DMS114 treated with DMSO at 0.1 percent for 48 hours (cell line): ENCODE measurements at regions not wholly inside any gene's neighbourhood (a gene's known extent, or its start where the extent isn't known, plus 50 kb on each side); places are given as distances from the start of the nearest gene placed in this dataset.

Experiments used
- DNase-seq: peaks from one replicate; lab custom pipeline; 2025; ENCODE audit not compliant: unreplicated experiment; lab: John Stamatoyannopoulos, UW

DNA sequence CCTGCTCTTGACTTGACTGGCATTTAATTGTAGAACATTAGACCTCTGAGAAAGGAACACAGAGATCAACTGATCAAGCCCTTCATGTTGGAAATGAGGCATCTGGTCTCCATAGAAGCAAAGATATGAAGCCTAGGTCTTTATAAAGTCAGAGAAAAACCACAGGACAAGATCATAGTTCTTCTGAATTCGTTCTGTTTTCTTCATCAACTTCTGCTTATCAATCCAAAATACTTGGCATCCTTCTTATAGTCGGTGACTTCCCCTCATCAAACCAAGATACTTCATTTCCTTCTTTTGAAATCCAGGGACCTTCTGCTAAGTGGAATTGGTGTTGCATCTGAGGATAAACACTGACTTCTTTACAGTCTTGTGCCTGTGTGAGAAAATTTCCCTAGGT, 77.1 kb upstream of the PRKCQ start:
- DNase-seq = no peak

- DNase-seq = no peak
Observed at GRCh38 chr10:6654571-6654970, 74.5 kb upstream of the PRKCQ start.

GRCh38 chr10:6650586-6650985, 70.5 kb upstream of the PRKCQ start:
- DNase-seq = no peak

- no peak for DNase-seq
Observed at GRCh38 chr10:6649903-6650302, 69.8 kb upstream of the PRKCQ start.

DNA sequence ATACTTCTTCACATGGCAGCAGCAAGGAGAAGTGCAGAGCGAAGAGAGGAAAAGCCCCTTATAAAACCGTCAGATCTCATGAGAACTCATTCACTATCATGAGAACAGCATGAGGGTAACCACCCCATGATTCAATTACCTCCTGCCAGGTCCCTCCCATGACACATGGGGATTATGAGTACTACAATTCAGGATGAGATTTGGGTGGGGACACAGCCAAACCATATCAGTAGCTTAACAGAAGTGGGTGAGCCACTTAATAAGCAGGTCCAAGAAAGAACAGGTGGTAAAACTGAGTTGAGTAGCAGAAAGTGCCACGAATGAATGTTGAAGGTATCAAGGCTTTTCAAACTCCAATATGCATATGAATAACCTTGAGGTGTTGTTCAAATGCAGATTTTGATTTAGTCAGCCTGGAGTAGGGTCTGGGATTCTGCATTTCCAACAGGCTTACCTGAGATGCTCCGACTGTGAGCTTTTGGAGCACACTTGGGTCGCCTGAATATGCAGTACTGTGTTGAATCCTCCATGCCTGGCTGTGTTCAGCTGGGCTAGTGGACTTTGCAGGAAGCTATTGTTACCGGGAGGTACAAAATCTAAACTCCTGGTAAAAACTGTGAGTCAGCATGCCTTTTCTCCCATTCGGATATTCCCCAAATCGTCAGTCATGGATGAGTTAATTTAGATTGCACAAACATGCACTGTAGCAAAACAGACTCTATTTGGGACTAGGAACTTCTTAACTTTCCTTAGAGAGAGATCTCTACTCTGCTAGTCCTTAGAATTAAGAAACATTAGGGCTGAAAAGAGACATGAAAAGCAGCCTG, 69.0 kb upstream of the PRKCQ start:
- no peak for DNase-seq

GRCh38 chr10:6647811-6648526, 67.9 kb upstream of the PRKCQ start:
- no peak for DNase-seq

DNA sequence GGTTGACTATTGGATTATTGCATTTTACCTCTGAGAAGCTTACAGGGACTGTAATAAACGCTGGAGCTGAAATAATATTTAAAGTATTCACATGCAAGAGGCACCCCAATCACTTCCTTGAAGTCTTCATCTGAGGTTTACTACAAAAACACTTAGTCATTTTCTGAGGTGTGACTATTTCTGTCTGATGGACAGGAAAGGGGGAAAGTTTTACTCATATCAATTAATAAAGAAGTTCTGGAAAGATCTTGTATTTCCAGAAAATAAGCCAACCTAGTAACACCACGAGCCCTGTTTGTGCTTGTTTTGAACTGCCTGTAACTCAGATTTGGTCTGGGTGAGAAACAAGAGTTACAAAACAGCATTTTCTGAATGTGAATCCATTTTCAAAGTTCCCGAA, 63.9 kb upstream of the PRKCQ start:
- no peak for DNase-seq

GRCh38 chr10:6642876-6643275, 62.8 kb upstream of the PRKCQ start:
- DNase-seq = no peak

DNA sequence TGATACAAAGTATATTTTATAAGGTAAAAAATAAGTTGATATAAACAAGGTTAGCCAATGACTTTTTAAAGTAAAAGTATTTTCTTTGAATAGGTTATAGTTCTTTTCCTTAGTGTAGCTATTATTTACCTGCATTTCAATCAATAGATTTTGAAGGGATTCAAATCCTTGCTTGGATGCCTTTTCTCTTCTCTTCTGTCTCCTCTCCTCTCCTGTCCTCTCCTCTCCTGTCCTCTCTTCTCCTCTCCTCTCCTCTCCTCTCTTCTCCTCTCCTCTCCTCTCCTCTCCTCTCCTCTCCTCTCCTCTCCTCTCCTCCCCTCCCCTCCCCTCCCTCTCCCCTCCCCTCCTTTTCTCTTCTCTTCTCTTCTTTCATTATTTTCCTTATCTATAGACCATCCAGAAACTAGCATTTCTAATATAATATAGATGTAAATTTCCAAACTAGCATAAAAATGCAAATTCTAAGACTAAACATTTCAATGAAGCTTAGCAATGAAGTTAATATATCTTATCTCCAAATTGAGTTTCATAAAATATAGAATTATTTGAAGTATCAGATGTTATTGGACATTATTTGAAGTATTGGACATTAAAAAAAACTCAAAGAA, 60.5 kb upstream of the PRKCQ start:
- DNase-seq = no peak

DNA sequence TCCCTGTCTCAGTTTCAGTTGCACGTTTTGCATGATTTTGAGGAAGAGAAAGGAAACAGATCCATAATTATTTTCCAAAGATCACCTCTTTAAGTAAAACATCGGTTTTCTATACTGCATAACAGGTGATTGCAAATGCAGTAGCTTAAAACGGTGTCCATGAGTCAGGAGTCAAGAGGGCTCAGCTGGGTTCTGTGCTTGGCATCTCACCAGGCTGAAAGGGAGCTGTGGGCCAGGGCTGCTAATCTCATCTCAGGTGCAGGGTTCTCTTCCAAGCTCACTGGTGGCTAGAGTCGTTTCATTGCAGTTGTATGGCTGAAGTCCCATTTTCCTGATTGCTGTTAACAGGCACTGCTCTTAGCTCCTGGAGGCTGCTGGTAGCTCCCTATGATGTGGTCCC, 57.0 kb upstream of the PRKCQ start:
- DNase-seq = no peak

DNA sequence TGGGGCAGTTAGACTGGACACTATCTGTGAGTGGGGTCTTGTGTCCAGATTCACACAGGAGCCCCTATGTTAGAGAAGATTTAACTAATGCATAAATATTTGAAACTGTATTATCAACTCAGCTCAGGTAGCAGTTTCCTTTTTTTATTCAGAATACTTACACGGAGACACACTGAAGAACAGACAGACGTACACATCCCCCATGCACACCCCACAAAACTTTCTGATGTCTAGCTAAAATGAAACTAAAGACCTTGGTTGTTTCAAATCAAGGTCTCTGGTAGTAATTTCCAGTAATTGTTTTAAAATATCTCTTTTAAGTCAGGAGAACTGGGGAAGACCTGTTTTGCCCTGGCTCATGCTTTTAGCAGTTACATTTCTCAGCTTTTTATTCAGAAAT, 55.7 kb upstream of the PRKCQ start:
- no peak for DNase-seq
